ENCODE measurements at regions not wholly inside any gene's neighbourhood (a gene's known extent, or its start where the extent isn't known, plus 50 kb on each side); places are given as distances from the start of the nearest gene placed in this dataset.

DNA sequence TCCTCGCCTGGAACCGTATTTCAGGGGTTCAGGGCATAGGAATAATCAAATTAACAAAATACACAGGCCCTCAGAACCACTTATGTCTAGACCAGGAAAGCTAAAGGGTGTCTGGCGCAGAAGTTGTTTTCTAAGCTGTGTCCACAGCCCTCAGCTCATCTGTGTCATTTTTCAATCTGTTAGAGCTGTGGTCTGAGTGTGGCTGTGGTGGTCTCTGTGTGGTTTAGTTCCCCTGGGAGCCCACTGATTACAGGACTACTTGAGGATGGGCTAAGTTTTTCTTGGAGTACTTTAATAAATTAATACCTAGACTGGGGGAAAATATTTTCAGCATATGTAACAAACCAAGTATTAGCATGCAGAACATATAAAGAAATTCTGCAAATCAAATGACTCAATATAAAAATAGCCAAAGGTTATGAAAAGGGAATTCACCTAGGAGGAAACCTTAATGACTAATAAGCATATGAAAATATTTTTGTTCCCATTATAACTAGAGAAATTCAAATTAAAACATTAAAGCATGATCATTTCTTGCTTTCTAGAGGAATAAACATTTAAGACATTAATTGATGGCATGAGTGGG lies 186.3 kb downstream of the SATB1 start:
- TF ChIP-seq, protein P1, sequence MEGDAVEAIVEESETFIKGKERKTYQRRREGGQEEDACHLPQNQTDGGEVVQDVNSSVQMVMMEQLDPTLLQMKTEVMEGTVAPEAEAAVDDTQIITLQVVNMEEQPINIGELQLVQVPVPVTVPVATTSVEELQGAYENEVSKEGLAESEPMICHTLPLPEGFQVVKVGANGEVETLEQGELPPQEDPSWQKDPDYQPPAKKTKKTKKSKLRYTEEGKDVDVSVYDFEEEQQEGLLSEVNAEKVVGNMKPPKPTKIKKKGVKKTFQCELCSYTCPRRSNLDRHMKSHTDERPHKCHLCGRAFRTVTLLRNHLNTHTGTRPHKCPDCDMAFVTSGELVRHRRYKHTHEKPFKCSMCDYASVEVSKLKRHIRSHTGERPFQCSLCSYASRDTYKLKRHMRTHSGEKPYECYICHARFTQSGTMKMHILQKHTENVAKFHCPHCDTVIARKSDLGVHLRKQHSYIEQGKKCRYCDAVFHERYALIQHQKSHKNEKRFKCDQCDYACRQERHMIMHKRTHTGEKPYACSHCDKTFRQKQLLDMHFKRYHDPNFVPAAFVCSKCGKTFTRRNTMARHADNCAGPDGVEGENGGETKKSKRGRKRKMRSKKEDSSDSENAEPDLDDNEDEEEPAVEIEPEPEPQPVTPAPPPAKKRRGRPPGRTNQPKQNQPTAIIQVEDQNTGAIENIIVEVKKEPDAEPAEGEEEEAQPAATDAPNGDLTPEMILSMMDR (IDR thresholded peaks at IDR 0.05; ENCODE audit: low read depth, low read length, missing control alignments) = no peak
- DNase-seq (ENCODE audit: extremely low read depth, low read depth) = no peak
- no peak overlapping the region for H3K4me3 ChIP-seq (replicated peaks; ENCODE audit: low read depth, low read length)

DNA sequence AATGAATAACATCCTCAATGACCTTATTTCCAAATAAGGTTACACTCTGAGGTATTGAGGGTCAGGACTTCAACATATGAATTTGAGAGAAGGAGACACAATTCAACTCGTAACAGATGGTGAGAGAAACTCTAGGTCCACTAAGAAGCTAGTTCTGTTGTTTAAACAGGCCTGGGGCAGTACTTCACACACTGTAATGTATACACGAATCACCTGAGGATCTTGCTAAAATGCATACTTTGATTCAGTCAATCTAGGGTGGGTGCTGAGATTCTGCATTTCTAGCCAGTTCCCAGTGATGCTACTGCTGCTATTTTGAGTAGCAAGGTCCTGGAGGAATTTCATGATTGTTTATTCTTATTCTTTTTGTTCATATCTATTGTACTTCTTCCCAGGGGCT lies 186.8 kb downstream of the SATB1 start:
- no peak for DNase-seq (ENCODE audit: extremely low read depth, low read depth)
- H3K4me3 ChIP-seq (replicated peaks; ENCODE audit: low read depth, low read length) = no peak overlapping the region
- TF ChIP-seq, protein P1 (IDR thresholded peaks at IDR 0.05; ENCODE audit: low read depth, low read length, missing control alignments) = no peak

- TF ChIP-seq, protein P1 (IDR thresholded peaks at IDR 0.05; ENCODE audit: low read depth, low read length, missing control alignments) = no peak
- H3K4me3 ChIP-seq (replicated peaks; ENCODE audit: low read depth, low read length) = no peak overlapping the region
- DNase-seq (ENCODE audit: extremely low read depth, low read depth) = no peak
These were observed 187.7 kb downstream of the SATB1 start for GRCh38 chr3:18237251-18238005.

- H3K4me3 ChIP-seq (replicated peaks; ENCODE audit: low read depth, low read length) = no peak overlapping the region
- DNase-seq (ENCODE audit: extremely low read depth, low read depth) = no peak
- TF ChIP-seq, protein P1 (IDR thresholded peaks at IDR 0.05; ENCODE audit: low read depth, low read length, missing control alignments) = no peak
These were observed 188.4 kb downstream of the SATB1 start for GRCh38 chr3:18236726-18237125.

DNA sequence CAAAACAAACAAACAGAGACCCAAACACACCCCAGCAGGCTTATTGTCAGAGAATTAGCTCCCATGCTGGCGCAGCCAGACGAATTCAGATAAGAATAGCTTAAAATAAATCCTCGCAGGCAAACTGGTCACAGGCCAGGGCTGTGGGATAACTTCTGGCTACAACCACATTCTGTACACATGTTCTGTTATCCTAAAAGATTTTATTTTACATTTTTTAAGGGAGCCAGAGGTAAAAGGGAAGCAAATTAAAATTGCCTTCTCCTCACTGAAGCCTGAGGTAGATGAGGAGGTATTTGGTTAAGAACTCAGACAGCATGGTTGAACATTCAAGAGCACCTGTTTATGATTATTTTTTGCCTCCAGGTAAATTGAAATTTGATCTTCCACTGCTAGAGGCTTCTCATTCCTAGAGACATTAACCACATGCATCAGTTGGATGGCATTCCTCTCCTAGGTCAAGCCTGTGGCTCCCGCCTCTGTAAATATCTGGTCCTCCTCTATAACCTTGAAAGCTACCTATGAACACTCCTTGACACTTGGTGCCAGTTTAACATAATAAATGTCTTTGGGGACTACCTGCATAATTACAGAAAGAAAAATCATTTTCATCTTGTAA lies 190.3 kb downstream of the SATB1 start:
- no peak for DNase-seq (ENCODE audit: extremely low read depth, low read depth)
- TF ChIP-seq, protein P1 (IDR thresholded peaks at IDR 0.05; ENCODE audit: low read depth, low read length, missing control alignments) = no peak
- no peak overlapping the region for H3K4me3 ChIP-seq (replicated peaks; ENCODE audit: low read depth, low read length)

- DNase-seq (ENCODE audit: extremely low read depth, low read depth) = no peak
- TF ChIP-seq, protein P1 (IDR thresholded peaks at IDR 0.05; ENCODE audit: low read depth, low read length, missing control alignments) = no peak
- H3K4me3 ChIP-seq (replicated peaks; ENCODE audit: low read depth, low read length) = no peak overlapping the region
These were observed 191.0 kb downstream of the SATB1 start for GRCh38 chr3:18233987-18234716.
